Astrocyte (in vitro differentiated cells and primary cell): ENCODE measurements at regions not wholly inside any gene's neighbourhood (a gene's known extent, or its start where the extent isn't known, plus 50 kb on each side); places are given as distances from the start of the nearest gene placed in this dataset.

Experiments used
- DNase-seq: peaks from one replicate; pipeline ENCODE4 v3.0.0-alpha.2; 2010; ENCODE audit warnings: low read depth
- FAIRE-seq: peaks from 2 replicates; lab custom pipeline; 2011; peaks lifted over from hg19 to GRCh38; lab: Jason Lieb, UNC
- H2AFZ ChIP-seq: 2 replicates; pipeline ENCODE4 v1.6.0; 2012; ENCODE audit warnings: low read depth, low read length, inconsistent platforms
- H3K27ac ChIP-seq: 2 replicates; pipeline ENCODE4 v1.5.1; 2011; ENCODE audit warnings: low read depth, low read length, inconsistent platforms
- H3K27me3 ChIP-seq: 2 replicates; pipeline ENCODE4 v1.6.0; 2011; ENCODE audit warnings: low read length, inconsistent platforms; ENCODE audit not compliant: insufficient read depth
- H3K36me3 ChIP-seq: 2 replicates; pipeline ENCODE4 v1.5.1; 2011; ENCODE audit warnings: low read length, inconsistent platforms; ENCODE audit not compliant: insufficient read depth
- H3K4me1 ChIP-seq: 2 replicates; pipeline ENCODE4 v1.5.1; 2011; ENCODE audit warnings: low read length, inconsistent platforms; ENCODE audit not compliant: insufficient read depth
- H3K4me2 ChIP-seq: 2 replicates; pipeline ENCODE4 v1.6.0; 2012; ENCODE audit warnings: low read length, inconsistent platforms
- H3K4me3 ChIP-seq: 2 replicates; pipeline ENCODE4 v1.5.1; 2011; ENCODE audit warnings: low read depth, mild to moderate bottlenecking, low read length, inconsistent platforms; ENCODE audit not compliant: insufficient read depth
- H3K79me2 ChIP-seq: 2 replicates; pipeline ENCODE4 v1.6.0; 2012; ENCODE audit warnings: mild to moderate bottlenecking, low read length, inconsistent platforms; ENCODE audit not compliant: insufficient read depth
- H3K9ac ChIP-seq: 2 replicates; pipeline ENCODE4 v1.6.0; 2012; ENCODE audit warnings: mild to moderate bottlenecking, low read length, inconsistent platforms
- H3K9me3 ChIP-seq: 2 replicates; pipeline ENCODE4 v1.5.1; 2012; ENCODE audit warnings: low read depth, mild to moderate bottlenecking, low read length, inconsistent platforms; ENCODE audit not compliant: insufficient read depth
- H4K20me1 ChIP-seq: 2 replicates; pipeline ENCODE4 v1.6.0; 2012; ENCODE audit warnings: low read length, inconsistent platforms; ENCODE audit not compliant: insufficient read depth
- H3K27ac Mint-ChIP-seq: one replicate; pipeline ENCODE4 v1.8.0; 2021; ENCODE audit warnings: mild to moderate bottlenecking, mixed read lengths; ENCODE audit not compliant: unreplicated experiment
- H3K27me3 Mint-ChIP-seq: one replicate; pipeline ENCODE4 v1.8.0; 2021; ENCODE audit warnings: low read depth, mixed read lengths; ENCODE audit not compliant: unreplicated experiment
- H3K36me3 Mint-ChIP-seq: one replicate; pipeline ENCODE4 v1.8.0; 2021; ENCODE audit warnings: low read depth, mixed read lengths; ENCODE audit not compliant: unreplicated experiment
- H3K4me1 Mint-ChIP-seq: one replicate; pipeline ENCODE4 v1.8.0; 2021; ENCODE audit warnings: low read depth, mixed read lengths; ENCODE audit not compliant: unreplicated experiment
- H3K4me3 Mint-ChIP-seq: one replicate; pipeline ENCODE4 v1.8.0; 2021; ENCODE audit warnings: mild to moderate bottlenecking, moderate library complexity, mixed read lengths; ENCODE audit not compliant: unreplicated experiment
- H3K9me3 Mint-ChIP-seq: one replicate; pipeline ENCODE4 v1.8.0; 2021; ENCODE audit warnings: mild to moderate bottlenecking, mixed read lengths; ENCODE audit not compliant: unreplicated experiment
- EZH2 ChIP-seq: IDR thresholded peaks from 2 replicates; pipeline ENCODE4 v1.6.1; 2012; ENCODE audit warnings: mild to moderate bottlenecking, low read length, inconsistent platforms; ENCODE audit not compliant: insufficient read depth
- TF ChIP-seq, protein P1 (sequence below): IDR thresholded peaks from 2 replicates; pipeline ENCODE4 v1.5.1; 2011; ENCODE audit warnings: low read depth, mild to moderate bottlenecking, inconsistent platforms, low read length, moderate library complexity; ENCODE audit not compliant: insufficient read depth

DNA sequence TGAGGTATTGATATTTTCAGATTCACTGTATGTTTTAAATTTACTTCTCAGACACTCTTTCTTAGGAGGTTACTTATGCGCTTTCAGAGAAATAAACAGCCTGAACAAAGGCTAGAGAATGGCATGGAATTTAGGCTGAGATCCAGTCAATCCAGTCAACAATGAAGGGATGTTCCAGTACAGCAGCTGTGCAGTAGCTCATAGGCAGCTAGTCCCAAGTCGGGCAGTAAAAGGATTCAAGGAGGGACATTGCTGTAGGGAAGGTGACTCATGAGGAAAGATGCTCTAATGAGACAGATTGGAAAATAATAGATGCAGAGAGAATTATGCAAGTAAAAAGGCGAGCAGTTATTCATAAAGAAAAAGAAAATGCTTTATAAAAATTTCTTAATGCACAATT is 397.9 kb upstream of the RGPD4 start:
- Histone ChIP-seq H3K4me2 (no peak overlapping the region), H3K9ac (no peak overlapping the region), H3K4me3 (no peak overlapping the region), H2AFZ (no peak overlapping the region), H3K36me3 (no peaks in the 10 kb centered on the region), H3K4me1 (no peaks in the 10 kb centered on the region), H3K27me3 (no peaks in the 10 kb centered on the region), H3K27ac (no peak overlapping the region), H3K9me3 (no peaks in the 10 kb centered on the region), H4K20me1 (no peaks in the 10 kb centered on the region), H3K79me2 (no peaks in the 10 kb centered on the region)
- H3K9me3 Mint-ChIP-seq = peaks cover 9% of the 10 kb centered on the region
- FAIRE-seq (no peak), DNase-seq (no peak)
- no peaks in the 10 kb centered on the region for H3K36me3 Mint-ChIP-seq
- H3K27me3 Mint-ChIP-seq = no peaks in the 10 kb centered on the region
- no peak for TF ChIP-seq EZH2
- TF ChIP-seq, protein P1, sequence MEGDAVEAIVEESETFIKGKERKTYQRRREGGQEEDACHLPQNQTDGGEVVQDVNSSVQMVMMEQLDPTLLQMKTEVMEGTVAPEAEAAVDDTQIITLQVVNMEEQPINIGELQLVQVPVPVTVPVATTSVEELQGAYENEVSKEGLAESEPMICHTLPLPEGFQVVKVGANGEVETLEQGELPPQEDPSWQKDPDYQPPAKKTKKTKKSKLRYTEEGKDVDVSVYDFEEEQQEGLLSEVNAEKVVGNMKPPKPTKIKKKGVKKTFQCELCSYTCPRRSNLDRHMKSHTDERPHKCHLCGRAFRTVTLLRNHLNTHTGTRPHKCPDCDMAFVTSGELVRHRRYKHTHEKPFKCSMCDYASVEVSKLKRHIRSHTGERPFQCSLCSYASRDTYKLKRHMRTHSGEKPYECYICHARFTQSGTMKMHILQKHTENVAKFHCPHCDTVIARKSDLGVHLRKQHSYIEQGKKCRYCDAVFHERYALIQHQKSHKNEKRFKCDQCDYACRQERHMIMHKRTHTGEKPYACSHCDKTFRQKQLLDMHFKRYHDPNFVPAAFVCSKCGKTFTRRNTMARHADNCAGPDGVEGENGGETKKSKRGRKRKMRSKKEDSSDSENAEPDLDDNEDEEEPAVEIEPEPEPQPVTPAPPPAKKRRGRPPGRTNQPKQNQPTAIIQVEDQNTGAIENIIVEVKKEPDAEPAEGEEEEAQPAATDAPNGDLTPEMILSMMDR = no peak
- peaks cover 11% of the 10 kb centered on the region for H3K4me1 Mint-ChIP-seq
- no peak overlapping the region for H3K27ac Mint-ChIP-seq
- no peak overlapping the region for H3K4me3 Mint-ChIP-seq

DNA sequence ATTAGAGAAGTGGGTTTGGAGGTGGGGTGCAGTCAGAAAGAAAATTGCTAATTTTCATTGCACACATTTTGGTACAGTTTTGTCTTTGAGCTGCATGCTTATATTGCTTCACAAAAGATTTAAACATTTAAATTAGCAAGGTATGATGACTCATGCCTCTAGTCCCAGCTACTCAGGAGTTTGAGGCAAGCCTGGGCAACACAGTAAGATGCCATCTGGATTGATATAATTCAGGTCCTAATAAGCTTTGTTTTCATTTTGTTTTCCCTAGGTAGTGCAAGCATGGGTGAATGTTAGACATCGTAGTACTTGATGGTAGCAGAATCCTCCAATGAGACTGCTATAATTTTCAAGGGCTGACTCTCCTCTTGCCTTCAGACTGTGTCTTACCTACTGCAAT is 396.7 kb upstream of the RGPD4 start:
- Histone ChIP-seq H3K27ac (no peak overlapping the region), H3K36me3 (no peaks in the 10 kb centered on the region), H3K4me3 (no peak overlapping the region), H4K20me1 (no peaks in the 10 kb centered on the region), H3K9ac (no peak overlapping the region), H3K9me3 (no peaks in the 10 kb centered on the region), H3K79me2 (no peaks in the 10 kb centered on the region), H3K4me2 (no peak overlapping the region), H3K27me3 (no peaks in the 10 kb centered on the region), H3K4me1 (no peaks in the 10 kb centered on the region), H2AFZ (peak overlapping the region; percentile 3)
- FAIRE-seq (no peak), DNase-seq (no peak)
- Mint-ChIP-seq H3K27me3 (no peaks in the 10 kb centered on the region), H3K4me1 (peaks cover 11% of the 10 kb centered on the region), H3K36me3 (no peaks in the 10 kb centered on the region), H3K27ac (no peak overlapping the region), H3K4me3 (no peak overlapping the region), H3K9me3 (peaks cover 9% of the 10 kb centered on the region)
- no peak for TF ChIP-seq EZH2
- TF ChIP-seq, protein P1 = no peak

DNA sequence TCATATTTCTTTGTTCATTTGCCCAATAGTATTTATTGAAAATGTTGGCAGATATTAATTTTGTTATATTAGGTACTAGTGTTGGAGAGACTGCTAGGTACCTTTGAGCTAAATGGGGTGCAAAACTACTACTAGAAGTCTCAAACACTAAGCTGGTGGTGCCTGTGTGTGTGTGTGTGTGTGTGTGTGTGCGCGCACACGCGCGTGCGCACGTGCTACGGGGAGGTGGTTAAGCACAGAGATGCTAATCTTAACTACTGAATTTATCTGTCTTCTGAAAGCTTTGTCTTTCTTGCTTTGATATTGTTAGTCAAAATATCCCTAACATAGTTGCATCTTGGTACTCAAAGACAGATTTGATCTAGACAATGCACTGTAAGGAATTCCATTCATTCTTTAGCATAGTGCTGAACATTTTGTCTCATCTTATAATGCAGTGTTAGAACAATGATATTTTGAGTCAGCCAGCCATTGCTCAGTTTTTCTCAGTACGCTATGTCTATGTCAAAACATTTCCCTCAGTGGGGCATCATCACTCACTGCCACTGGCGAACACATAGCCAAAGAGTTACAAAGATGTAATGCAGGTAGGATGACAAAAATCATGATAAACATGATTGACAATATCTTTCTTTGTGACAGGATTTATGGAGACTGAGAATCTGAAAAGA is 396.0 kb upstream of the RGPD4 start:
- no peak overlapping the region for H3K27ac Mint-ChIP-seq
- H3K4me2 ChIP-seq = no peak overlapping the region
- peaks cover 9% of the 10 kb centered on the region for H3K9me3 Mint-ChIP-seq
- no peak overlapping the region for H3K4me3 ChIP-seq
- H3K9me3 ChIP-seq = no peaks in the 10 kb centered on the region
- H3K9ac ChIP-seq = no peak overlapping the region
- H3K4me1 ChIP-seq = no peaks in the 10 kb centered on the region
- no peaks in the 10 kb centered on the region for H3K79me2 ChIP-seq
- no peak for FAIRE-seq
- no peak for DNase-seq
- no peaks in the 10 kb centered on the region for H3K27me3 ChIP-seq
- no peaks in the 10 kb centered on the region for H4K20me1 ChIP-seq
- H3K27ac ChIP-seq = no peak overlapping the region
- H3K4me3 Mint-ChIP-seq = no peak overlapping the region
- no peaks in the 10 kb centered on the region for H3K36me3 ChIP-seq
- H3K27me3 Mint-ChIP-seq = no peaks in the 10 kb centered on the region
- H3K36me3 Mint-ChIP-seq = no peaks in the 10 kb centered on the region
- no peak overlapping the region for H2AFZ ChIP-seq
- H3K4me1 Mint-ChIP-seq = peaks cover 11% of the 10 kb centered on the region
- no peak for TF ChIP-seq EZH2
- TF ChIP-seq, protein P1 = no peak
